ENCODE measurements at regions not wholly inside any gene's neighbourhood (a gene's known extent, or its start where the extent isn't known, plus 50 kb on each side); places are given as distances from the start of the nearest gene placed in this dataset.
"Not testable (repeated sequence)": the region's sequence is repeated elsewhere in the genome, so short reads cannot be mapped to it uniquely, and the experiment has no call there.

DNA sequence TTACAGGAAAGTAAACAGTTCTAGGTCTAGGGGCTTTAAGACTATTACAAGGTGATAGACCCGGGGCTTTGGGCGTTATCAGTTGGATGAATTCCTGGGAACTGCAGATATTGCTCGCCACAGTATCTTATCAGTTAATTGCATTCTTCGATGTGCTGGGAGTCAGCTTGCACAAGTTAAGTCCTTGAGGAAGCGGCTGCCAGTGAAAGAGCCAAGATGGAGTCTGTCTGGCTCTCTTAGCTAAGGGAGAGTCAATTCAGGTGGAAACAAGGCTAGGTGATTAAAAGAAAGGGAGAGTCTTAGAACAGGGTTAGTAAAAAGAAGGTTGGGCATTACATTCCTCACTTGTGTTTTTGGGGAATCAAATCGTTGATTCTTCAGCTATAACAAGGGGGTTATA is 130.6 kb upstream of the ZNF195 start:
- ATAC-seq; DNase-seq; H3K9me3 ChIP-seq; H3K4me3 ChIP-seq; H3K36me3 ChIP-seq (ENCODE audit: low read depth); H3K4me1 ChIP-seq (ENCODE audit: low read depth); intact Hi-C loops (cut with DNase I, micrococcal nuclease): not testable (repeated sequence)

DNA sequence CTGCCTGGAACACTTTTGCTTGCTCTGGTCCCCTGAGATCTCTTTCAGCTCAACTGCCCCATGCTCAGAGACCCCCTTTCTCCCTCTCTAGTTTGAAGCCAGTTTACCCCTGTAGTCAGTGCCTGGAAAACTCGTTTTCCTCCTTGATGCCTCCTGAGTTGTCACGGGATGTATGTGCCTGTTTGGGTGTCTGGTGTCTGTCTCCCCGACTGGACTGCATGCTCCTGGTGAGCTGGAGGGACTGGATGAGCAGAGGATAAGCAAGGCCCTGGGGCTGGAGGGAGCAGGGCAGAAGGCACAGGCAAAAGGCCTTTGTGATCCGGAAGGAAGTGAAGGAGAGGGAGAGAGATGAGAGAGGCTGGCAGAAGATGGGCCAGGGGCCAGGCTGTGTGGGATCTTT is 120.3 kb upstream of the ZNF195 start:
- H3K9me3 ChIP-seq; H3K4me1 ChIP-seq (ENCODE audit: low read depth); H3K36me3 ChIP-seq (ENCODE audit: low read depth); intact Hi-C loops (cut with DNase I, micrococcal nuclease); DNase-seq; ATAC-seq; H3K4me3 ChIP-seq: not testable (repeated sequence)

DNA sequence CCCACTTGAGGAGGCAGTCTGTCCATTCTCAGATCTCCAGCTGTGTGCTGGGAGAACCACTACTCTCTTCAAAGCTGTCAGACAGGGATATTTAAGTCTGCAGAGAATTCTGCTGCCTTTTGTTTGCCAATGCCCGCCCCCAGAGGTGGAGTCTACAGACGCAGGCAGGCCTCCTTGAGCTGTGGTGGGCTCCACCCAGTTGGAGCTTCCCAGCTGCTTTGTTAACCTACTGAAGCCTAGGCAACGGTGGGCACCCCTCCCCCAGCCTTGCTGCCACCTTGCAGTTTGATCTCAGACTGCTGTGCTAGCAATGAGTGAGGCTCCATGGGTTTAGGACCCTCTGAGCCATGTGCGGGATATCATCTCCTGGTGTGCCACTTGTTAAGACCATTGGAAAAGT is 119.4 kb upstream of the ZNF195 start:
- ATAC-seq; DNase-seq; intact Hi-C loops (cut with DNase I, micrococcal nuclease): not testable (repeated sequence)

DNA sequence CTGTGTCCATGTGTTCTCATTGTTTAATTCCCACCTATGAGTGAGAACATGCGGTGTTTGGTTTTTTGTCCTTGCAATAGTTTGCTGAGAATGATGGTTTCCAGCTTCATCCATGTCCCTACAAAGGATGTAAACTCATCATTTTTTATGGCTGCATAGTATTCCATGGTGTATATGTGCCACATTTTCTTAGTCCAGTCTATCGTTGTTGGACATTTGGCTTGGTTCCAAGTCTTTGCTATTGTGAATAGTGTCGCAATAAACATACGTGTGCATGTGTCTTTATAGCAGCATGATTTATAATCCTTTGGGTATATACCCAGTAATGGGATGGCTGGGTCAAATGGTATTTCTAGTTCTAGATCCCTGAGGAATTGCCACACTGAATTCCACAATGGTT is 114.2 kb upstream of the ZNF195 start:
- H3K4me3 ChIP-seq; H3K9me3 ChIP-seq; H3K4me1 ChIP-seq (ENCODE audit: low read depth); intact Hi-C loops (cut with DNase I, micrococcal nuclease); DNase-seq; H3K36me3 ChIP-seq (ENCODE audit: low read depth); ATAC-seq: not testable (repeated sequence)

More for the DNA sequence above, 119.4 kb upstream of the ZNF195 start:
- H3K36me3 ChIP-seq (ENCODE audit: low read depth); H3K9me3 ChIP-seq; H3K4me1 ChIP-seq (ENCODE audit: low read depth); H3K4me3 ChIP-seq: not testable (repeated sequence)

DNA sequence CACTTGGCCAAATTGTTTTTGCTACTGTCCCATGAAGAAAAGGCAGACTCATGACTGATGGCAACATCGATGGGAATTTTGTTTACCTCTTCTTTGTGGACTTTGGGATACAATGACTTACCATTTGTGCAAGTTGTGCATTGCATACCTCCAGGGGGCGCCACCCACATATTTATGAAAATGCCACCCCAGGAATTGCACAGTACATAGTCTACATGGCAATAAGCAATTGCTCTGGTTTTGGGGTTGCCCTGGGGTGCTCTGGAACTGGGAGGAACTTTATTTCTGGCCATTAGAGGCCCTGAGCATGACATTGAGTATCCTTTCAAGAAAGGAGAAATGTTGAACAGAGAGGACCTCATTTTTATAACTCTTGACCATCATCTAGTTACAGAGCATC is 109.1 kb upstream of the ZNF195 start:
- intact Hi-C loops (cut with DNase I, micrococcal nuclease); ATAC-seq; H3K9me3 ChIP-seq; H3K4me1 ChIP-seq (ENCODE audit: low read depth); H3K4me3 ChIP-seq; DNase-seq; H3K36me3 ChIP-seq (ENCODE audit: low read depth): not testable (repeated sequence)

DNA sequence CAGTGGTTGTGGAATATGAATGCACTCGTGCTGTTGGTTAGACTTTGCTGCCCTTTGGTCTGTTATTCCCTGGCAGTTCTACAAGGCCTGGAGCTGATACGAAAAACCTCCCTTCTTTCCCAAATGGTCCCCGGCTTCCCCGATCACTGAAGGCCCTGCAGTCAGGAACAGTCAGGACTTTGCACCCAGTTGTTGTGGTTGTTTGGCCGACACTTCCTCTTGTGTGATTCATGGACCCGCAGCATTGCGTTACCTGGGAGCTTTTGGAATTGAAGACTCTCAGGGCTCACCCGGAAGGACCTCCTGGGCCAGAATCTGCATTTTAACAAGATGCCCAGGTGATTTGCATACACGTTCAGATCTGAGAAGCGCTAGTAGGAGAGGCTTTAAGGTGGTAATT is 106.8 kb upstream of the ZNF195 start:
- DNase-seq; ATAC-seq; H3K4me3 ChIP-seq; H3K36me3 ChIP-seq (ENCODE audit: low read depth); H3K4me1 ChIP-seq (ENCODE audit: low read depth); H3K9me3 ChIP-seq; intact Hi-C loops (cut with DNase I, micrococcal nuclease): not testable (repeated sequence)

DNA sequence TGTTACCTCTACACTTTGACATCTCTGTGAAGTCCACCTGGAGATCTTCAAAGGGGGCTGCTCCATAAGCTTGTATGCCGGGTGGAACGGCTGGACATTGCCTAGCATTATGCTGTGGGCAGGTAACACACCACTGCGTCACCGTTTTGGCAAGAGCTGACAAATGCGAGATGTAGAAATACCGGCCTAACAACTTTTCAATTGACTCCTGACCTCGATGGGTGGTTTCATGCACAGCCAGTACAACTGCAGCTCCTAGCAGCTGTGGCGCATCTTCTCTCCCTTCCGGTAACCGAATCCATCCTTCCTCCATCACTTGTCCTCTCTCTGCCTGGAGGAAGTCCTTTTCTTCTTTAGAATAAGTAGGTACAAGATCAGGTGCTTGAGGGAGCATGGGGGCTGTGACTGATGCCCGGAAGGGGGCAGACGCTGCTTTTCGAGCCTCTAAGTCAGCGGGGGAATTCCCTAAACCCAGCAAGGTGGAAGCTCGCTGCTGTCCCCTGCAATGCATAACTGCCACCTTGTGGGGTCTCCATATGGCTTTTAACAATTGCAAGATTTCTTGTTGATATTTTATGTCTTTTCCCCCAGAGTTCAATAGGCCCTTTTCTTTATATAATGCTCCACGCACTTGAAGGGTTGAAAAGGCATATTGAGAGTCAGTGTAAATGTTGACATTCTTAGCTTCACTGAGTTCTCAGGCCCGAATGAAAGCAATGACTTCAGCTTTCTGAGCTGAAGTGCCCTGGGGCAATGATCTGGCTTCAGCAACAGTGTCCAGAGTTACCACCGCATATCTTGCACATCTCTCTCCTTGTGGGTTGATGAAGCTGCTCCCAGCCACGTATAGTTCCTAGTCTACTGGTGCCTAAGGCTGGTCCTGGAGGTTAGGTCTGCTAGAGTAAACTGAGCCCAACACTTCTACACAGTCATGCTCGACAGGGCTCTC is 98.3 kb upstream of the ZNF195 start:
- intact Hi-C loops (cut with DNase I, micrococcal nuclease); H3K36me3 ChIP-seq (ENCODE audit: low read depth); H3K4me3 ChIP-seq; ATAC-seq; H3K4me1 ChIP-seq (ENCODE audit: low read depth); H3K9me3 ChIP-seq: not testable (repeated sequence)
- DNase-seq, result peak; percentile 59 to 84 (median 72)

DNA sequence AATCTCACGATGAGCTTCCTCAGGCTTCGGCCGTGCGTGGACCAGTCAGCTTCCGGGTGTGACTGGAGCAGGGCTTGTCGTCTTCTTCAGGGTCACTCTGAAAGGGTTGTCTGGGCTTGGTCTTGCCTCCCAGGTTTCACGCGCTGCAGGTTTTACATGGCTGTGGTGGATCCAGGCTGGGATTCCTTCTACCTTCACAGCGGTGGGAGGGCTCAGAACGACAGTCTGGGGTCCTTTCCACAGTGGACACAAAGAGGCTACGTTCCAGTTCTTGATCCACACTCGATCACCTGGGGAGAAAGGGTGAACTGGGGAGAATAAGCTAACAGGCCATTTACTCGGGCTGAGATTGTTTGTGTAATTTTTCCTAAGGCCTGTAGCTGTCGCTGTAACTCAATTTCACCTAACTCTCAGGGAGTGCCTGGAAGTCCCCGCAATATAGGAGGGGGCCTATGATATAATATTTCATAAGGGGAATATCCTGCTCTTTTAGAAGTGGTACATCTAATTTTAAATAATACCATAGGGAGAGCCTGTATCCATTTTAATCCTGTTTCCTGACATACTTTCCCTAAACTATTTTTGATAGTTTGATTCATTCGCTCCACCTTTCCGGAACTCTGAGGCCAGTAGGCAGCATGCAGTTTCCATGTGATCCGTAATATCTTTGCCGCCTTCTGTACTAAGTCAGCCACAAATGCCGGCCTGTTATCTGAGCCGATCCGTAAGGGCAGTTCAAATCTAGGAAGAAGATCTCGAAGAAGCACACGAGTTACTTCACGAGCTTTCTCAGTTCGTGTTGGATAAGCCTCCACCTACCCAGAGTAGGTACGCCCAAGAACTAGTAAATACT is 97.4 kb upstream of the ZNF195 start:
- H3K9me3 ChIP-seq; ATAC-seq; intact Hi-C loops (cut with DNase I, micrococcal nuclease); H3K4me3 ChIP-seq; H3K4me1 ChIP-seq (ENCODE audit: low read depth); H3K36me3 ChIP-seq (ENCODE audit: low read depth): not testable (repeated sequence)
- DNase-seq, result peak in 1 of 3 donors; percentile 32

DNA sequence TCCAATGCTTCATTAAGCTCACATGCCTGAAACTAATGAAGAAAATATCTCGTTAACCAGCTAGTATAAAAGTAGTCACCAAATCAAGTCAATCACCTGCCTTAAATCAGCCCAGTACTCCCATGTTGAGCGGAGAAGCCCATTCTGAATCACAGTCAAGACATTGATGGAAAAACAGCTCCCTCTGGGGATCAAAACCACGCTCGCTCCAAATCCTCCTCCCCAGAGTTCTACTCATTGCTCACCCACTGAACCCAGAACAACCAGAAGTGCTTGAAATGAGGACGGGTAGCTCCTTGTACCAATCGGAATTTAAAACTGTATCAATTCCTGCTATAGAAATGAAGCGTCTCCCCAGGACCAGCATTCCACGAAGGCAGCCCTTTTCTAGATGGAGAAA is 90.0 kb upstream of the ZNF195 start:
- intact Hi-C loops (cut with DNase I, micrococcal nuclease); H3K4me3 ChIP-seq; H3K36me3 ChIP-seq (ENCODE audit: low read depth); DNase-seq; ATAC-seq; H3K4me1 ChIP-seq (ENCODE audit: low read depth); H3K9me3 ChIP-seq: not testable (repeated sequence)

DNA sequence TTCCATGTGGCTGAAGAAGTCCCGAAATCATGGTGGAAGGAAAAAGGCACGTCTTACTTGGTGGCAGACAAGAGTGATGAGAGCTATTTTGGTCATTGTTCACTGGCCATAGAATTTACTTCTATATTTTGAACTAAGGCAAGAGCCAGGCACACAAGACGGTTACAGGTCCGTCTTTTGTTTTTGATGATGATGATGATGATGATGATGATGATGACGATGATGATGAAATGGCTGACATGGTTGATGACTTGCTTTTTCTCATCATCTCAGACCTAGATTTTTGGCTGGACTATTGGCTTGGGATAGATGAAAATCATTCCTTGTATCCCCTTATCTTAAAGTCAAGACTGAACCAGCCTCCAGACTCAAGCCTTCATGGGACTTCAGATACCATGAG is 88.7 kb upstream of the ZNF195 start:
- ATAC-seq; DNase-seq; H3K36me3 ChIP-seq (ENCODE audit: low read depth); intact Hi-C loops (cut with DNase I, micrococcal nuclease); H3K9me3 ChIP-seq; H3K4me3 ChIP-seq; H3K4me1 ChIP-seq (ENCODE audit: low read depth): not testable (repeated sequence)

DNA sequence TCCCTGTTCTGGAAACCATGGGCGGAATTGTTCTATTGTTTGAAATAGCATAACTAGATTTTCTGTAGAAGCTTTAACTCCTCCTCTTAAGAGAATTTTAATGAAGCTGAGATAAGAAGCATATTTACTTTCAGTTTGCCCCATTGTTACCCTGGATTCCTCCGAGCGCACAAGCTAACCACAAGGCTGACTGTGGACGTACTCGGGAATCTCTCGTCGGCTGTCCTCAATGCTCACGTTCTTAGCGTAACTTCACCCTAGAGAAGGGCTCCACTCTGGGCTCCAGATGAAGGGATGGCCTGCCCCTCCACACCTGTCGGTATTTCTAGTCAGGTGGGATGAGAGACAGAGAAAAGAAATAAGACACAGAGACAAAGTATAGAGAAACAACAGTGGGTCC is 76.7 kb upstream of the ZNF195 start:
- H3K4me1 ChIP-seq (ENCODE audit: low read depth); H3K4me3 ChIP-seq; ATAC-seq; H3K36me3 ChIP-seq (ENCODE audit: low read depth); intact Hi-C loops (cut with DNase I, micrococcal nuclease); H3K9me3 ChIP-seq: not testable (repeated sequence)
- peak in 1 of 3 donors; percentile 17 for DNase-seq
